Activated CD4-positive, alpha-beta T cell treated with anti-CD3 and anti-CD28 coated beads, Interleukin-2, Interleukin-4, amounts not matched to agents 100 ng/mL and 50 ng/mL, durations not matched to agents 16 hours and 8 hours (primary cell): ENCODE measurements at regions not wholly inside any gene's neighbourhood (a gene's known extent, or its start where the extent isn't known, plus 50 kb on each side); places are given as distances from the start of the nearest gene placed in this dataset.
"Not testable (repeated sequence)": the region's sequence is repeated elsewhere in the genome, so short reads cannot be mapped to it uniquely, and the experiment has no call there.

Experiments
- DNase-seq: peaks from one replicate; pipeline ENCODE4 v3.0.0-alpha.2; 2020; ENCODE audit warnings: low spot score

DNA sequence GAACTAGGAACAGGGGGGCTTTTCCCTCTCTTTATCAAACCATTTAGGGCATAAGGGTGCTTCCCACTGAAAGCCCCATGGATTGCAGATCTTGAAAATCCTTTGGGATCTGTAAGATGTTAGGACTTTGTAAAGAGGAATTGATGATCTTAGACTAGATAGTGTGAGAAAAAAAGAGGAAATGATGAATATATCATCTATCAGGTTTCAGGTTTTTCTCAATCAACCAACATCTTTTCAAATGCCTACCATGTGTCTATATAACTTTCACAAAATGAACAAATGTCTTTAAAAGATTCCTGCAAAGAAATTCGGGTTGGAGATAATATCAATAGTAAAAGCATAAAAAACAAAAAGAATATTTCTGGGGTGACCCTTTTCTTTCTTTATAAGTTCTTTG, 50.1 kb downstream of the KCNC4 start:
- no peak for DNase-seq

GRCh38 chr1:110262296-110262695, 52.2 kb downstream of the KCNC4 start:
- DNase-seq, result no peak

DNA sequence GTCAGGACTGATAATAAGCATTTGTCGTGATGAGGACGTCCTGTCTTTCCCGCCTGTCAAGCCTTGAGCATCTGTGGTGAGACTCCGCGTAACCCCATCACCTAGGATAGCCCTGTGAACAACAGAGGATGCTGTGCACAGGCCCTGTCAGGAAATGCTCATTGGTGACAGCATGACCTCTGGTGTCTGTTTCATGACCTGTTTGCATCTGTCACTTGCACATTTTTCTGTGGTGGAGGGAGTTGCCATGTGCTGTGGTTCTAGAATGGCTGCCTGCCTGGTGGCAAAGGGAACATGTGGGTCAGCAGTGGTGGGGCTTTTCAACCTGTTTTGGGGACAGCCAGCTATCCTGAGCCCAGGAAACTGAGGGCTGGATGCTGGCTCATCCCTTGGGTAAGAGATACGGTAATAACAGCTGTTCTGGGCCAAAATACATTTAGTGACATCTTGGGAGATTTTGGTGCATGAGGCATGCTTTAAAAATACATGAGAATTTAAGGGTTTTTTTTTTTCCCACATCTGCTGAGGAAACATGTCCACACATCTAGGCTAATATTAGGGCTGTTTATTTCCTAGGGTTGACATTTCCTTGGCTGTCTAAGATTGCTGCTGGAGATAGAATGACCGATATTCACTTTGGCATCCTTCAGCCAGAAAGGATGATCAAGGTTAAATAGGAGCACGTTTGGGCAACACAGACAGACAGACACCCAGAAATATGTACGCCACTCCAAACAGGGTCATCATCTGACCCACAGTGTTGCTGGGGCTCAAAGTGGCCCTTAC, 52.9 kb downstream of the KCNC4 start:
- peak; percentile 16 for DNase-seq

DNA sequence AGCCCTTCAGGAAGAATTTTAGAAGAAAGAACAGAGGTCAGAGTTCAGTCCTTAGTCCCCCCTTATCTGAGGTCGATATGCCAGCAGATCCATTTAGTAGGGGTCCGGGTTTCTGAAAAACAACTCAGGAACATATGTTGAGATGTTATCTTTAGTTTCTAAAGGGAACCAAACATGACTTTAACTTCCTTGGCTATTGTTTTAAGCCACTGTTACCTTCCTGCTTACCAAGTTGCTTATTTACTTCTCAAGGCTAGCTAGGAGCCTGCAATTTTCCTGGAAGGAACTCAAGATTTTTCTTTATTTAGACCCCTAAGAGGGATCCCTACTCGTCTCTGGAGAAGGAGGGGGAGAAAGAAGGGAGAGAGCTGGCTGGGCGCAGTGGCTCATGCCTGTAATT, 54.3 kb downstream of the KCNC4 start:
- no peak for DNase-seq

DNA sequence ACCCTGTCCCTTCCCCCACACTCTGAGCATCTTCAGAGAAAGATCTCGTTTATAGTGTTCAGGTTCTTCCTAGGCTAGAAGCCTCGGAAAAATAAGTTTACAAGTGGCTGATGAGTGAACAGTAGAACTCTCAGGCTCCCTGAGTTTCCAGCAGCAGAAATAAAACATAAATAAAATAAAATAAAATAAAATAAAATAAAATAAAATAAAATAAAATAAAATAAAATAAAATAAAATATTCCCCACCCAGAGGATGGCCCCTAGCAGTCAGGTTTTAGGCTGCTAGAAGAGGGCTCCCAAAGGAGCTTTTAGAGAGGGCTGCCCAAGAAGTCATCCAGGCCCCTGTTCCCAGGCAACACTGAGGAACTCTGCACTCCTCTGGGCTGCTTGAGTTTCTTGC, 55.1 kb downstream of the KCNC4 start:
- no peak for DNase-seq

DNA sequence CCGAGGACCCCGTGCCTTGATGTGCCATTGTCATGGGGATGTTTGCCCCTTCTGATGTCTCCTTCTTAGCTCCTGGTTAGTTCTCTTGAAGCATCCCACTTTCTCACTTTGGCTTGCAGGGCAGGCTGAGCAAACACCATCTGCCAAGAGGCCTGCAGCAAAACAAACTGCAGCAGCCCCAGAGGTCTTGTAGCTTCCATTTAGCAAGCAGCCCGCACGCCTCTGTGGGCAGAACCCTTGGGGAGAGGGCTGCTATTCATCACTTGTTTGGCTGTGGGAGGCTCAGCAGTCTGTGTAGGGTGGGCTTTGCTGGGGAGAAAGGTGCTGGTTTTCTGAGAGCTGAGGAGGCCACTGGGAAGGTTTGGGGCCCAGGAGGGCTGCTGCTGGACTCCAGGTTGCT, 56.7 kb downstream of the KCNC4 start:
- DNase-seq, result no peak

DNA sequence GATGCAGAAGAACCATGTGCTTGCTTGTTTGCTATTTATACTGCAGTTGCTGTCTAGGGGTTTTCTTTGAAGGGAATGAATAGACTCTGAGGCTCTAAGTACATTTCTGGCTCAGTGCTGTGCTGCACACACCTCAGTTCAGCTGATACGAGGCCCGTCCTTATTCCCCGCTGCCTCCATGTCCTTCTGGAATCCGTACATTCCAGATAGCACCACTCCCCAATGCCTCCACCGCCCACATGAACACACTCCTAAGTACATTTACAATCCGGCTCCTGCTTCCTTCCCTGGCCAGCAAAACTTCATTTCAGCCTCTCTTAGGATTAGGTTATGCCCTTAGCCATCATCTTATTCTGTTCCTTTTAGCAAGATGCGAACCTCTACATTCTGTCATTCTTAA, 57.1 kb downstream of the KCNC4 start:
- DNase-seq, result no peak

- no peak for DNase-seq
Measured at GRCh38 chr1:110272045-110272444, 61.9 kb downstream of the KCNC4 start.

GRCh38 chr1:110273832-110274231, 63.7 kb downstream of the KCNC4 start:
- not testable (repeated sequence) for DNase-seq

DNA sequence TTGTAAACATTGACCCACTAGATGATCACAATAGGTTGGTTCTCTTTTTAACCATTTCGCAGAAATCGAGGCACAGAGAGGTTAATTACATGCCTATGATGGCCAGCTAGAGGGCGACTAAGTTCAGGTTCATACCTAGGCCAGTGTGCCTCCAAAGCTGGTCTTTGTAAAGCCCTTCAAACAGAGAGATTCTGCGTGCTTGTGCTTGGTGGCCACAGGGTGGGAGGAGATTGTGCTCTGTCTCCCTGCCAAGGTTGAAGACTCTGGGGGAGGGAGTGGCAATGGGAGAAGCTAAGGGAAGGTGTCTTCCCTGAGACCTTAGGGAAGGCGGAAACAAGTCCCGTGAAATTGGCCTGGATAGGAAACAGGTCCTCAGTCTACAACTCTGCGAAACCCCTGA, 59.1 kb upstream of the RBM15 start:
- no peak for DNase-seq

DNA sequence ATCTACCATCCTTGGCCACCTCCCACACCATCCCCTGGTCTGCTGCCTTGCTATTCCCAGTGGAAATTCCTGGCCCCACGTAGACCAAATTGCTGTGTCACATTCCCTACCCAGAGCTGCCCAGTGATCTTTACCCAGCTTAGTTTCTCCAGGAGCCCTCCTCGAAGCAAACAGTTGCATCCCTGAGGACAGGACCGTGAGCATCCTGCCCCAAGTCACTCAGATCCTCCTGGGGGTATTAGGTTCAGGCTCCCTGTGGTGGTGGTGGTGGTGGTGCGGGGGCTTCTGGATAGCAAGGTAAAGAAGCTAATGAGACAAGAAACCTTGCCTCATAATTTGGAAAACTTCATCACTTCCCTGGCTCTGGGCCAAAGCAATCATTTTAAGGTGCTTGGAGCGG, 58.4 kb upstream of the RBM15 start:
- no peak for DNase-seq

DNA sequence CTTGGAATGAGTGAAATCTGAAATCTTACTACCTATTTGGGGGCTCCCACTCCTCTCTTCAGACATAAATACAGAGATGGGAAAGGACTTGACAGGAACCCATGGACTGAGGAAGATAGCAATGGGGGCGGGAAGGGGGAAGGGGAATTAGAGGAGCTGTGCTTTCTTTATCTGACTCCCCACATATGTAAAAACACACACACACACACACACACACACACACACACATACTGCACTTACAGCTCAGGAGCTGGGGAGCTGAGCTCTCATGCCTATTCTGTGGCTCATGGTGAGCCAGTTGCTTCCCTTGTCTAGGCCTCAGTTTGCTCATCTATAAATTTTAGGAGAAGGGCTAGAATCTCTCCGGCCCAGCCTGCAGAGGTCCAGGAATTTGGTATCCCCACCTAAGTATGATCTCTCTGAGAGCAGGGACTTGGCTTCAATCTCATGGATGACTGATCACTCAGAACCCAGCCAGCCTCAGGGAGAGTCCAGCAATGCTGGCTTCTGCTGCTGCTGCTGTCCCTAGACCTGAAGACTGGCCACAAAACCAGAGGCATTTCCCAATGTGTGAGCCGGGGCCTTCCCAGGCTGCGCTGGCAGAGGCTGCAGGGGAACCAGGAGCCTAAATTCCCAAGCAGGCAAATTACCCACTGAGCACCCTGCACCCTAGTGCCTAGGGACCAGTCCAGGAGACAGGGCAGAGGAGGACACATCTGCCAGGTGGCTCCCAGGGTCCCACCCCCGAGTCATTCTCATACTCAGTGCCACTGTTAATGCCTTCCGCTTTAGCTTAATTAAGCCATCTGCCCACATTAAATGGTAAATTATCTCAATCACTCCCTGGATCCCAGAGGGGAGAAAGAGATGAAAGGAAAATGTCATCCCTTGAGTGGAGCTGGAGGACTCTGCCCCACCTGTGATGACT, 57.5 kb upstream of the RBM15 start:
- no peak for DNase-seq

DNA sequence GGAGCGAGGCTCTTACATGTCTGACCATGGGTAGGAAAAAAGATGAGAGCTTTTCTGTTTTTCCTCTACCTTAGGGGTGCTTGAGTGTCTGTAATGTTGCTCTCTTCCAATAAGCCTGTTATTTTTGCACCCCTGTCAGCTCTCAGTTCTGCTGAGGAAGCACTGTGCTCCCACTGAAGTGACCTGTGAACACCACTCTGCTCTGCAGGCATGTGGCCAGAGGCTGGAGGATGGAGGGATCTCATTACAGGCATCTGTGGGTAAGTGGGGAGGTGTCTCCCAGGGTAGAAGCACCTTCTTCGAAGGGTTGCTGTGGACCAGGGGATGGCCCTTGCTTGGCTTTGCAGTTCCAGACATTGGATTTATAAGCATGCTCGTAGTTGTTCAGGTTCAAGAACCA, 56.8 kb upstream of the RBM15 start:
- no peak for DNase-seq

- no peak for DNase-seq
Measured at GRCh38 chr1:110283677-110284076, 55.5 kb upstream of the RBM15 start.

DNA sequence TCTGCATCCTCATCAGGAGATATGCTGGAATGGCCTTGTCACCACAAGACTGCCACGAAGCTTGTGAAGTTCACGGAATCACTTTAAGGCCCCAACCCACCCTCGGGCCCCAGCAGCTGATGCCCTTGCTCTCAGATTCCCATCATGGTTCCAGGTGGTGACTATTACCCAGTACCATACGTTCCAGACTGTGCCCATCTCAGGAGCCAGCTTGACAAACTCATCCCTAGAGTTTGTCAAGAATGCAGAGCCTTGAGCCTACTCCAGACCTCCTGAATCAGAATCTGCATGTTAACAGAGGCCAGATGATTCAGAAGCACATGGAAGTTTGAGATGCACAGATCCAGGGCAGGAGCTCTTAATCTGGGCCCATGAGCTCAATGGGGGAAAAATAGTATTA, 53.9 kb upstream of the RBM15 start:
- DNase-seq, result no peak

DNA sequence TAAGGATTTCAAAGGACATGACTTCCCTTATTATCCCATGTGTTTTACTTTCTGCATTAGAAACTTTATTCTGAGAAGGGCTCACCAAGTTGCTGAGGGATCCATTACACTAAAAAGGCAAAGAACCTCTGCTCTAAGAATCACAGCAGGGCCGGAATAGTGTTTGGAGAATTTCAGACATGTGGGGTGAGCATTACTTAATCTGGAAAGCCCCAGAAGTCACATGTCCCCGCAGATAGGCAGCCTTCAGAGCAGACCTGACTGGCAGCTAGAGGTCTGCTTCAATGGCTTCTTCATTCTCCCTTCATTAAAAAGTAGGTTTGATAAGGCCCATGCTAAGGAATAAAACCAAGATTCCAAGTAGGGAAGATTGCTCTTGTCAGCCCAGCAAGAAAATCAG, 52.6 kb upstream of the RBM15 start:
- no peak for DNase-seq

DNA sequence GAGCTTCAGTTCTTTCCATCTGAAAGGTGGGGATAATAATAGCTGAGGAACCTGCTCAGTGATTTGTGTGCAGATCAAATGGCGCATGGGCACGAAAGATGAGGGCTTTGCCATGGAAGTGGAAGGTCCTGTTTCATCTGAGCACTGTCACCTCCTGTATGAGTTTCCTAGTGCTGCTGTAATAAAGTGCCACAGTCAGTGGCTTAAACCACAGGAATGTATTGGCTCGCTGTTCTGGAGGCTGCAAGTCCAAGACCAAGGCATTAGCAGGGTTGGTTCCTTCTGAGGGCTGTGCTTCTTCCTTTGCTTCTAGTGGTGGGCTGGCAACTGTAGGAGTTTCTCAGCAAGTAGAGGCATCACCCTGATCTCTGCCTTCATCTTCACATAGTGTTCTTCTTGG, 51.1 kb upstream of the RBM15 start:
- no peak for DNase-seq
